Mucosa of descending colon (tissue), 3 donors: ENCODE measurements at regions not wholly inside any gene's neighbourhood (a gene's known extent, or its start where the extent isn't known, plus 50 kb on each side); places are given as distances from the start of the nearest gene placed in this dataset.

Experiments used
- ATAC-seq: fragments of 200-7000 bp; cut with Tn5 transposase; one replicate; pipeline ENCODE4 v1.9.1; 2020; ENCODE audit warnings: mild to moderate bottlenecking, moderate library complexity
- DNase-seq, 3 donors: peaks; one replicate each; pipeline ENCODE4 v3.0.0-alpha.2; 2020
- H3K36me3 ChIP-seq: fragments of 200-600 bp; one replicate; pipeline ENCODE4 v1.8.0; 2021; ENCODE audit warnings: low read depth, mild to moderate bottlenecking
- H3K4me1 ChIP-seq: fragments of 200-600 bp; one replicate; pipeline ENCODE4 v1.8.0; 2021; ENCODE audit warnings: low read depth, mild to moderate bottlenecking
- H3K4me3 ChIP-seq: fragments of 200-600 bp; one replicate; pipeline ENCODE4 v1.8.0; 2021; ENCODE audit warnings: mild to moderate bottlenecking
- H3K9me3 ChIP-seq: fragments of 200-600 bp; one replicate; pipeline ENCODE4 v1.8.0; 2021; ENCODE audit warnings: mild to moderate bottlenecking
- CTCF ChIP-seq: fragments of 200-600 bp; IDR thresholded peaks from one replicate; pipeline ENCODE4 v1.8.0; 2022; ENCODE audit warnings: antibody characterized with exemption, mild to moderate bottlenecking
- intact Hi-C, 2 donors: fragments of 100-400 bp; cut with DNase I in 1 of 2; cut with micrococcal nuclease in 1 of 2; formaldehyde crosslinking; loops; one replicate each; pipeline versions ENCODE4 v1.11.0 to v1.11.1; 2022; cut with DNase I, micrococcal nuclease
- donor health status: DM: no; HTN: no; CAD: no; lungs with moderate emphysema.
- donor health status: DM: no; HTN: no; CAD: no.
- donor health status: DM: no; HTN: yes; CAD: no.

GRCh38 chr9:20291201-20291600 lies 331.1 kb downstream of the MLLT3 start:
- ATAC-seq (no peak), DNase-seq (no peak)
- H3K4me1 ChIP-seq = no peaks in the 10 kb centered on the region
- no peaks in the 10 kb centered on the region for H3K9me3 ChIP-seq
- H3K4me3 ChIP-seq = no peak overlapping the region
- intact Hi-C loops = no loop called here
- no peaks in the 10 kb centered on the region for H3K36me3 ChIP-seq
- no peak for TF ChIP-seq CTCF

GRCh38 chr9:20290257-20290656 lies 332.0 kb downstream of the MLLT3 start:
- H3K36me3 ChIP-seq = no peaks in the 10 kb centered on the region
- TF ChIP-seq CTCF = no peak
- intact Hi-C loops = no loop called here
- no peaks in the 10 kb centered on the region for H3K4me1 ChIP-seq
- DNase-seq = no peak
- H3K9me3 ChIP-seq = no peaks in the 10 kb centered on the region
- ATAC-seq = no peak
- H3K4me3 ChIP-seq = no peak overlapping the region

GRCh38 chr9:20289423-20290010 lies 332.8 kb downstream of the MLLT3 start:
- no peak for TF ChIP-seq CTCF
- Histone ChIP-seq H3K4me1 (no peaks in the 10 kb centered on the region), H3K4me3 (no peak overlapping the region), H3K9me3 (no peaks in the 10 kb centered on the region), H3K36me3 (no peaks in the 10 kb centered on the region)
- ATAC-seq (no peak), DNase-seq (no peak)
- intact Hi-C loops = no loop called here

GRCh38 chr9:20286969-20287368 lies 335.3 kb downstream of the MLLT3 start:
- H3K36me3 ChIP-seq = no peaks in the 10 kb centered on the region
- ATAC-seq (no peak), DNase-seq (no peak)
- H3K4me1 ChIP-seq = no peaks in the 10 kb centered on the region
- H3K4me3 ChIP-seq = no peak overlapping the region
- no peak for TF ChIP-seq CTCF
- no peaks in the 10 kb centered on the region for H3K9me3 ChIP-seq
- intact Hi-C loops = no loop called here

- Histone ChIP-seq H3K4me3 (no peak overlapping the region), H3K9me3 (no peaks in the 10 kb centered on the region), H3K36me3 (no peaks in the 10 kb centered on the region), H3K4me1 (no peaks in the 10 kb centered on the region)
- no peak for ATAC-seq
- intact Hi-C loops = no loop called here
- DNase-seq = no peak
- no peak for TF ChIP-seq CTCF
Measured at GRCh38 chr9:20286154-20286700, 336.1 kb downstream of the MLLT3 start.
